Hepatocyte (in vitro differentiated cells): ENCODE measurements at regions not wholly inside any gene's neighbourhood (a gene's known extent, or its start where the extent isn't known, plus 50 kb on each side); places are given as distances from the start of the nearest gene placed in this dataset.

Experiments
- DNase-seq: peaks from one replicate; pipeline ENCODE4 v3.0.0-alpha.2; 2016; ENCODE audit warnings: low spot score
- H2AFZ ChIP-seq: fragments of 200-600 bp; sonication (generic); 2 replicates; pipeline ENCODE4 v1.6.0; 2016; ENCODE audit warnings: antibody characterized with exemption, mild to moderate bottlenecking
- H3K27ac ChIP-seq: fragments of 200-600 bp; sonication (generic); 2 replicates; pipeline ENCODE4 v1.5.1; 2016; ENCODE audit warnings: mild to moderate bottlenecking
- H3K27me3 ChIP-seq: fragments of 200-600 bp; sonication (generic); 2 replicates; pipeline ENCODE4 v1.6.1; 2016
- H3K36me3 ChIP-seq: fragments of 200-600 bp; sonication (generic); replicated peaks from 2 replicates; pipeline ENCODE4 v1.5.1; 2016; ENCODE audit warnings: low read depth; ENCODE audit not compliant: insufficient read depth
- H3K4me1 ChIP-seq: fragments of 200-600 bp; sonication (generic); 2 replicates; pipeline ENCODE4 v1.5.1; 2016; ENCODE audit warnings: mild to moderate bottlenecking, moderate library complexity; ENCODE audit not compliant: insufficient read depth
- H3K4me2 ChIP-seq: fragments of 200-600 bp; sonication (generic); 2 replicates; pipeline ENCODE4 v1.6.0; 2016
- H3K4me3 ChIP-seq: fragments of 200-600 bp; sonication (generic); 2 replicates; pipeline ENCODE4 v1.5.1; 2016; ENCODE audit warnings: mild to moderate bottlenecking
- H3K79me2 ChIP-seq: fragments of 200-600 bp; sonication (generic); 2 replicates; pipeline ENCODE4 v1.6.0; 2017; ENCODE audit warnings: mild to moderate bottlenecking
- H3K9me2 ChIP-seq: fragments of 200-600 bp; sonication (generic); replicated peaks from 2 replicates; pipeline ENCODE4 v1.6.0; 2017; ENCODE audit warnings: mild to moderate bottlenecking; ENCODE audit not compliant: insufficient read depth
- H3K9me3 ChIP-seq: fragments of 200-600 bp; sonication (generic); 2 replicates; pipeline ENCODE4 v1.5.1; 2016; ENCODE audit warnings: low read depth, mild to moderate bottlenecking
- H4K20me1 ChIP-seq: fragments of 200-600 bp; sonication (generic); 2 replicates; pipeline ENCODE4 v1.6.0; 2016; ENCODE audit warnings: mild to moderate bottlenecking; ENCODE audit not compliant: insufficient read depth, poor library complexity, severe bottlenecking
- CTCF ChIP-seq: fragments of 200-600 bp; sonication (generic); IDR thresholded peaks from 2 replicates; pipeline ENCODE4 v1.5.1; 2016; ENCODE audit warnings: antibody characterized with exemption, mild to moderate bottlenecking; ENCODE audit not compliant: poor library complexity
- EZH2 ChIP-seq: fragments of 200-600 bp; sonication (generic); IDR thresholded peaks from 2 replicates; pipeline ENCODE4 v1.6.1; 2016; ENCODE audit warnings: antibody characterized with exemption, mild to moderate bottlenecking, borderline replicate concordance
- EZH2phosphoT487 ChIP-seq: fragments of 200-600 bp; sonication (generic); IDR thresholded peaks from one replicate; pipeline ENCODE4 v1.6.1; 2018; ENCODE audit warnings: antibody characterized with exemption, mild to moderate bottlenecking, low read depth, moderate library complexity; ENCODE audit not compliant: unreplicated experiment, severe bottlenecking
- WGBS: methylation state at CpG from one replicate; pipeline ENCODE4 v1.1.6; 2016; ENCODE audit warnings: low lambda C conversion rate; ENCODE audit errors: missing lambda C conversion rate; 5-methylcytosine and 5-hydroxymethylcytosine counted together

GRCh38 chr10:84007482-84007881 lies 131.8 kb upstream of the GHITM start:
- Histone ChIP-seq H3K4me3 (no peak overlapping the region), H3K36me3 (no peaks in the 10 kb centered on the region), H2AFZ (no peak overlapping the region), H3K9me3 (no peaks in the 10 kb centered on the region), H3K27ac (no peak overlapping the region), H3K4me1 (no peaks in the 10 kb centered on the region), H4K20me1 (no peaks in the 10 kb centered on the region), H3K4me2 (no peak overlapping the region), H3K27me3 (no peaks in the 10 kb centered on the region), H3K9me2 (no peaks in the 10 kb centered on the region), H3K79me2 (no peaks in the 10 kb centered on the region)
- WGBS, result 88% methylated on average over 5 of the region's 5 CpGs
- TF ChIP-seq EZH2phosphoT487 (no peak), EZH2 (no peak), CTCF (no peak)
- DNase-seq, result no peak

- Histone ChIP-seq H3K9me2 (no peaks in the 10 kb centered on the region), H3K9me3 (no peaks in the 10 kb centered on the region), H3K27me3 (no peaks in the 10 kb centered on the region), H3K4me2 (no peak overlapping the region), H3K4me3 (no peak overlapping the region), H3K36me3 (no peaks in the 10 kb centered on the region), H4K20me1 (no peaks in the 10 kb centered on the region), H3K27ac (no peak overlapping the region), H3K4me1 (no peaks in the 10 kb centered on the region), H2AFZ (no peak overlapping the region), H3K79me2 (no peaks in the 10 kb centered on the region)
- WGBS, result 35% methylated on average over 3 of the region's 3 CpGs
- no peak for TF ChIP-seq EZH2
- peak; percentile 50 for TF ChIP-seq CTCF
- peak; percentile 42 for DNase-seq
Observed at GRCh38 chr10:84008878-84009277, 130.4 kb upstream of the GHITM start.

GRCh38 chr10:84012431-84012830 lies 126.9 kb upstream of the GHITM start:
- Histone ChIP-seq H3K4me2 (no peak overlapping the region), H3K27me3 (no peaks in the 10 kb centered on the region), H3K36me3 (no peaks in the 10 kb centered on the region), H3K4me3 (no peak overlapping the region), H3K9me2 (no peaks in the 10 kb centered on the region), H3K27ac (no peak overlapping the region), H3K79me2 (no peaks in the 10 kb centered on the region), H3K9me3 (no peaks in the 10 kb centered on the region), H2AFZ (no peak overlapping the region), H4K20me1 (no peaks in the 10 kb centered on the region), H3K4me1 (no peaks in the 10 kb centered on the region)
- no peak for DNase-seq
- TF ChIP-seq EZH2phosphoT487 (no peak), EZH2 (no peak), CTCF (no peak)
- WGBS, result 44% methylated on average over 2 of the region's 2 CpGs

- no peak overlapping the region for H3K4me3 ChIP-seq
- H3K9me2 ChIP-seq, result no peaks in the 10 kb centered on the region
- no peak overlapping the region for H3K4me2 ChIP-seq
- no peaks in the 10 kb centered on the region for H3K36me3 ChIP-seq
- no peak overlapping the region for H3K27ac ChIP-seq
- no peak for DNase-seq
- H3K4me1 ChIP-seq, result no peaks in the 10 kb centered on the region
- H4K20me1 ChIP-seq, result no peaks in the 10 kb centered on the region
- TF ChIP-seq EZH2 (no peak), CTCF (no peak), EZH2phosphoT487 (no peak)
- H2AFZ ChIP-seq, result no peak overlapping the region
- 94% methylated on average over 2 of the region's 2 CpGs for WGBS
- H3K79me2 ChIP-seq, result no peaks in the 10 kb centered on the region
- no peaks in the 10 kb centered on the region for H3K9me3 ChIP-seq
- no peaks in the 10 kb centered on the region for H3K27me3 ChIP-seq
Observed at GRCh38 chr10:84012831-84013458, 126.4 kb upstream of the GHITM start.
